H9 (cell line): ENCODE measurements at regions not wholly inside any gene's neighbourhood (a gene's known extent, or its start where the extent isn't known, plus 50 kb on each side); places are given as distances from the start of the nearest gene placed in this dataset.

Source experiments
- DNase-seq: peaks from one replicate; pipeline ENCODE4 v3.0.0-alpha.2; 2017
- H2AFZ ChIP-seq: one replicate; pipeline ENCODE4 v1.6.1; 2013; ENCODE audit warnings: mild to moderate bottlenecking, low read length, control low read depth, moderate library complexity
- H2AK5ac ChIP-seq: 2 replicates; pipeline ENCODE4 v1.6.1; 2013; ENCODE audit warnings: low read length, control low read depth, mixed read lengths; ENCODE audit not compliant: insufficient read length
- H2BK120ac ChIP-seq: one replicate; pipeline ENCODE4 v1.6.1; 2013; ENCODE audit warnings: low read depth, mild to moderate bottlenecking, low read length, control low read depth, inconsistent platforms; ENCODE audit not compliant: poor library complexity, severe bottlenecking
- H2BK12ac ChIP-seq: 2 replicates; pipeline ENCODE4 v1.6.1; 2013; ENCODE audit warnings: low read length, control low read depth, mixed read lengths, low read depth; ENCODE audit not compliant: insufficient read length
- H2BK15ac ChIP-seq: 2 replicates; pipeline ENCODE4 v1.6.1; 2013; ENCODE audit warnings: low read depth, low read length, control low read depth
- H2BK20ac ChIP-seq: one replicate; pipeline ENCODE4 v1.6.1; 2013; ENCODE audit warnings: low read depth, mild to moderate bottlenecking, low read length, control low read depth, inconsistent platforms; ENCODE audit not compliant: poor library complexity, severe bottlenecking
- H2BK5ac ChIP-seq: 2 replicates; pipeline ENCODE4 v1.6.1; 2013; ENCODE audit warnings: low read length, control low read depth, mixed read lengths; ENCODE audit not compliant: insufficient read length
- H3K14ac ChIP-seq: 2 replicates; pipeline ENCODE4 v1.6.1; 2013; ENCODE audit warnings: low read length, control low read depth; ENCODE audit not compliant: insufficient read depth
- H3K18ac ChIP-seq: 2 replicates; pipeline ENCODE4 v1.6.1; 2013; ENCODE audit warnings: low read depth, mild to moderate bottlenecking, mixed read lengths, low read length, control low read depth; ENCODE audit not compliant: insufficient read length
- H3K23ac ChIP-seq: 2 replicates; pipeline ENCODE4 v1.6.1; 2013; ENCODE audit warnings: low read length, control low read depth, mixed read lengths, low read depth; ENCODE audit not compliant: insufficient read length
- H3K23me2 ChIP-seq: 2 replicates; pipeline ENCODE4 v1.6.1; 2013; ENCODE audit warnings: low read depth, mild to moderate bottlenecking, mixed read lengths, low read length, control low read depth; ENCODE audit not compliant: insufficient read length, poor library complexity, severe bottlenecking
- H3K27ac ChIP-seq: 2 replicates; pipeline ENCODE4 v1.5.1; 2013; ENCODE audit warnings: low read length, control low read depth, mixed read lengths, low read depth; ENCODE audit not compliant: insufficient read length
- H3K27me3 ChIP-seq: 2 replicates; pipeline ENCODE4 v1.6.1; 2013; ENCODE audit warnings: low read length, control low read depth, inconsistent platforms; ENCODE audit not compliant: insufficient read depth
- H3K4ac ChIP-seq: 2 replicates; pipeline ENCODE4 v1.6.1; 2013; ENCODE audit warnings: low read depth, mild to moderate bottlenecking, control low read depth, inconsistent platforms, low read length, moderate library complexity
- H3K4me1 ChIP-seq: 2 replicates; pipeline ENCODE4 v1.6.1; 2013; ENCODE audit warnings: low read length, control low read depth, inconsistent platforms; ENCODE audit not compliant: insufficient read depth
- H3K4me2 ChIP-seq: 2 replicates; pipeline ENCODE4 v1.6.1; 2013; ENCODE audit warnings: low read length, control low read depth, mixed read lengths; ENCODE audit not compliant: insufficient read length, insufficient read depth
- H3K56ac ChIP-seq: 2 replicates; pipeline ENCODE4 v1.6.1; 2013; ENCODE audit warnings: low read depth, mild to moderate bottlenecking, mixed read lengths, low read length, control low read depth; ENCODE audit not compliant: insufficient read length
- H3K79me1 ChIP-seq: 2 replicates; pipeline ENCODE4 v1.6.1; 2013; ENCODE audit warnings: low read depth, mild to moderate bottlenecking, moderate library complexity, low read length, control low read depth, inconsistent platforms; ENCODE audit not compliant: insufficient read depth, poor library complexity, severe bottlenecking
- H3K79me2 ChIP-seq: 2 replicates; pipeline ENCODE4 v1.6.1; 2013; ENCODE audit warnings: low read length, control low read depth, inconsistent platforms; ENCODE audit not compliant: insufficient read depth
- H3K9ac ChIP-seq: 2 replicates; pipeline ENCODE4 v1.6.1; 2013; ENCODE audit warnings: low read length, control low read depth, mixed read lengths; ENCODE audit not compliant: insufficient read length; ENCODE audit errors: extremely low read depth
- H3K9me3 ChIP-seq: one replicate; pipeline ENCODE4 v1.6.1; 2013; ENCODE audit warnings: low read depth, low read length, inconsistent platforms; ENCODE audit not compliant: control insufficient read depth
- H3T11ph ChIP-seq: one replicate; pipeline ENCODE4 v1.6.1; 2013; ENCODE audit warnings: mild to moderate bottlenecking, low read length, control low read depth, inconsistent platforms
- H4K20me1 ChIP-seq: one replicate; pipeline ENCODE4 v1.6.1; 2013; ENCODE audit not compliant: control insufficient read depth, insufficient read length, insufficient read depth
- H4K5ac ChIP-seq: 2 replicates; pipeline ENCODE4 v1.6.1; 2013; ENCODE audit warnings: low read depth, mild to moderate bottlenecking, mixed read lengths, low read length, control low read depth; ENCODE audit not compliant: insufficient read length
- H4K8ac ChIP-seq: replicated peaks from 2 replicates; pipeline ENCODE4 v1.6.1; 2013; ENCODE audit warnings: low read length, control low read depth, mixed read lengths, low read depth; ENCODE audit not compliant: insufficient read length
- H4K91ac ChIP-seq: 2 replicates; pipeline ENCODE4 v1.6.1; 2013; ENCODE audit warnings: low read depth, mild to moderate bottlenecking, moderate library complexity, mixed read lengths, low read length, control low read depth; ENCODE audit not compliant: insufficient read length
- H3K27ac Mint-ChIP-seq, 3 experiments: 2 replicates in 2 of 3; 3 replicates in 1 of 3; pipeline ENCODE4 v1.8.0; 2020 to 2021; ENCODE audit warnings: mixed read lengths in 3 of 3, mild to moderate bottlenecking in 1 of 3, moderate library complexity in 1 of 3
- H3K27me3 Mint-ChIP-seq: 2 replicates; pipeline ENCODE4 v1.8.0; 2021; ENCODE audit warnings: low read depth, mild to moderate bottlenecking, moderate library complexity, mixed read lengths
- H3K36me3 Mint-ChIP-seq, 3 experiments: 2 replicates in 2 of 3; 3 replicates in 1 of 3; pipeline ENCODE4 v1.8.0; 2020 to 2021; ENCODE audit warnings: low read depth in 3 of 3, mixed read lengths in 3 of 3; ENCODE audit not compliant: insufficient read depth in 1 of 3
- H3K4me1 Mint-ChIP-seq, 2 experiments: 2 replicates each; pipeline ENCODE4 v1.8.0; 2020; ENCODE audit warnings: mixed read lengths in 2 of 2
- H3K4me3 Mint-ChIP-seq, 2 experiments: 2 replicates in 1 of 2; 3 replicates in 1 of 2; pipeline ENCODE4 v1.8.0; 2020 to 2021; ENCODE audit warnings: mild to moderate bottlenecking in 2 of 2, mixed read lengths in 2 of 2, moderate library complexity in 1 of 2
- H3K9me3 Mint-ChIP-seq, 2 experiments: 2 replicates in 1 of 2; 3 replicates in 1 of 2; pipeline ENCODE4 v1.8.0; 2020; ENCODE audit warnings: mild to moderate bottlenecking in 2 of 2, mixed read lengths in 2 of 2, moderate library complexity in 1 of 2
- CTCF ChIP-seq: fragments of 200-600 bp; sonication (generic); conservative IDR thresholded peaks from 3 replicates; pipeline ENCODE4 v1.8.0; 2021; ENCODE audit warnings: antibody characterized with exemption, mild to moderate bottlenecking
- WGBS: extraction: QIAGEN DNeasy Blood & Tissue Kit; methylation state at CpG from one replicate; pipeline ENCODE4 v1.1.7; 2013; ENCODE audit warnings: missing lambda C conversion rate, low lambda C conversion rate, mixed read lengths; ENCODE audit not compliant: insufficient read length; ENCODE audit errors: extremely low coverage; 5-methylcytosine and 5-hydroxymethylcytosine counted together

GRCh38 chr1:94702442-94702815 lies 117.7 kb upstream of the SLC44A3 start:
- WGBS: no CpG with 5 or more reads among the region's 1 CpG
- no peak overlapping the region for H2BK12ac ChIP-seq
- Mint-ChIP-seq H3K27ac (peak overlapping the region in 2 of 3 experiments; percentile 29 to 65; a peak in 3 of 7 replicates), H3K4me3 (no peak overlapping the region), H3K4me1 (peaks cover 21 to 22% of the 10 kb centered on the region in 2 experiments), H3K36me3 (peaks cover 0 to 5% (median 2%) of the 10 kb centered on the region in 3 experiments; a peak in 4 of 7 replicates), H3K9me3 (no peaks in the 10 kb centered on the region; a peak in 1 of 5 replicates), H3K27me3 (no peaks in the 10 kb centered on the region)
- no peak overlapping the region for H2BK15ac ChIP-seq
- no peak overlapping the region for H2AFZ ChIP-seq
- H4K8ac ChIP-seq: no peak overlapping the region
- no peak overlapping the region for H3K9ac ChIP-seq
- H4K5ac ChIP-seq: no peak overlapping the region
- H3T11ph ChIP-seq: no peak overlapping the region
- H4K91ac ChIP-seq: no peak overlapping the region
- H2BK20ac ChIP-seq: no peak overlapping the region
- H3K79me2 ChIP-seq: no peaks in the 10 kb centered on the region
- H3K27me3 ChIP-seq: no peaks in the 10 kb centered on the region
- no peaks in the 10 kb centered on the region for H4K20me1 ChIP-seq
- H3K56ac ChIP-seq: no peak overlapping the region
- no peak overlapping the region for H3K14ac ChIP-seq
- no peak overlapping the region for H3K27ac ChIP-seq
- H2AK5ac ChIP-seq: no peak overlapping the region
- H3K4ac ChIP-seq: no peak overlapping the region
- H3K4me1 ChIP-seq: no peaks in the 10 kb centered on the region; the same call in 1 of the 2 replicates
- no peak for DNase-seq
- no peak overlapping the region for H2BK120ac ChIP-seq
- no peak overlapping the region for H3K4me2 ChIP-seq
- no peak overlapping the region for H2BK5ac ChIP-seq
- no peaks in the 10 kb centered on the region for H3K9me3 ChIP-seq
- no peak for TF ChIP-seq CTCF
- no peak overlapping the region for H3K23ac ChIP-seq
- H3K18ac ChIP-seq: peak overlapping the region; percentile 1
- H3K23me2 ChIP-seq: no peaks in the 10 kb centered on the region
- H3K79me1 ChIP-seq: no peaks in the 10 kb centered on the region
